ENCODE measurements at regions not wholly inside any gene's neighbourhood (a gene's known extent, or its start where the extent isn't known, plus 50 kb on each side); places are given as distances from the start of the nearest gene placed in this dataset.

DNA sequence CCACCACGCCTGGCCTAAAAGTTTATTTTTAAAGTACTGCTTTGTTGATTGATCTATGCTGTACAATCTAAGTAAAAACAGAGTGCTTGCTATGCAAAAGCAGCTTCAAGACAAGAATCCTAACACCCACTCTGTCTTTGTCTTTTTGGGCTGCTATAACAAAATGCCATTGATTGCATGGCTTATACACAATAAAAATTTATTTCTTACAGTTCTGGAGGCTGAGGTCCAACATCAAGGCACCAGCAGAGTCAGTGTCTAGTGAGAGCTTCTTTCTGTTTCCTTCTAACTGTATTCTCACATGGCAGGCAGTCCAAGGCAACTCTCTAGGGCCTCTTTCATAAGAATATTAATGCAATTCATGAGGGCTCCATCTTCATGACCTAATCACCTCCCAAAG lies 63.6 kb upstream of the GJA5 start:
- no peak overlapping the region for H3K4me2 ChIP-seq
- no peaks in the 10 kb centered on the region for H3K79me2 ChIP-seq (ENCODE audit: low read depth)
- H4K20me1 ChIP-seq (ENCODE audit: low read depth), result no peaks in the 10 kb centered on the region
- no peak overlapping the region for H3K4me3 ChIP-seq
- peaks cover 5% of the 10 kb centered on the region for H3K27me3 Mint-ChIP-seq (ENCODE audit: insufficient read depth, low read depth)
- no peak overlapping the region for H3K27ac Mint-ChIP-seq
- no peaks in the 10 kb centered on the region for H3K27me3 ChIP-seq
- H3K9me3 Mint-ChIP-seq, result peaks cover 3% of the 10 kb centered on the region
- TF ChIP-seq EZH2 (IDR thresholded peaks at IDR 0.05) (no peak), EZH2phosphoT487 (IDR thresholded peaks at IDR 0.05) (no peak)
- TF ChIP-seq, protein P1, sequence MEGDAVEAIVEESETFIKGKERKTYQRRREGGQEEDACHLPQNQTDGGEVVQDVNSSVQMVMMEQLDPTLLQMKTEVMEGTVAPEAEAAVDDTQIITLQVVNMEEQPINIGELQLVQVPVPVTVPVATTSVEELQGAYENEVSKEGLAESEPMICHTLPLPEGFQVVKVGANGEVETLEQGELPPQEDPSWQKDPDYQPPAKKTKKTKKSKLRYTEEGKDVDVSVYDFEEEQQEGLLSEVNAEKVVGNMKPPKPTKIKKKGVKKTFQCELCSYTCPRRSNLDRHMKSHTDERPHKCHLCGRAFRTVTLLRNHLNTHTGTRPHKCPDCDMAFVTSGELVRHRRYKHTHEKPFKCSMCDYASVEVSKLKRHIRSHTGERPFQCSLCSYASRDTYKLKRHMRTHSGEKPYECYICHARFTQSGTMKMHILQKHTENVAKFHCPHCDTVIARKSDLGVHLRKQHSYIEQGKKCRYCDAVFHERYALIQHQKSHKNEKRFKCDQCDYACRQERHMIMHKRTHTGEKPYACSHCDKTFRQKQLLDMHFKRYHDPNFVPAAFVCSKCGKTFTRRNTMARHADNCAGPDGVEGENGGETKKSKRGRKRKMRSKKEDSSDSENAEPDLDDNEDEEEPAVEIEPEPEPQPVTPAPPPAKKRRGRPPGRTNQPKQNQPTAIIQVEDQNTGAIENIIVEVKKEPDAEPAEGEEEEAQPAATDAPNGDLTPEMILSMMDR (IDR thresholded peaks at IDR 0.05), result no peak
- H3K27ac ChIP-seq, result no peak overlapping the region
- H3K36me3 ChIP-seq, result no peaks in the 10 kb centered on the region
- H3K9me3 ChIP-seq (ENCODE audit: low read depth), result no peaks in the 10 kb centered on the region
- no peaks in the 10 kb centered on the region for H3K4me1 Mint-ChIP-seq
- no peaks in the 10 kb centered on the region for H3K36me3 Mint-ChIP-seq
- no peak overlapping the region for H3K4me3 Mint-ChIP-seq
- no peak overlapping the region for H3K9ac ChIP-seq
- no peaks in the 10 kb centered on the region for H3F3A ChIP-seq (ENCODE audit: low read depth)
- no peak overlapping the region for H2AFZ ChIP-seq (replicated peaks)
- peaks cover 5% of the 10 kb centered on the region for H3K4me1 ChIP-seq
- no peak for DNase-seq (ENCODE audit: low spot score)

DNA sequence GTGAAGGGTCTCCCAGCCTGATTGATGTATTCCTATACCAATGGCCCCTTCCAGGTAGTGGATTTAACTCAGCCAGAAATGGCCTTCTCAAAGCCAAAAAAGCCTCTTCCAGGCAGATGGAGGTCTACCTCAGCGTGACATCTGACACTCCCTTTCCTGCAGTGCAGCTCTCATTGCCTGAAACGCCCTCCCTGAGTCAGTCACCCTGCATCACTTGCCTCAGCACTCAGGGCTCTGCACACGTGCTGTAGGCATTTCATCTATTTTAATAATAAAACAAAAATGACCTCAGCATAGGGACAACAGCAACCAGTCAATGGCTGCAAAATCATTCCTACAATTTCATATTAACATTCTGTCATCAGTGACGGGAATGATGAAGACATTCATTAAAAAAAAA lies 64.4 kb upstream of the GJA5 start:
- TF ChIP-seq EZH2phosphoT487 (IDR thresholded peaks at IDR 0.05) (no peak), EZH2 (IDR thresholded peaks at IDR 0.05) (no peak)
- TF ChIP-seq, protein P1 (IDR thresholded peaks at IDR 0.05), result no peak
- Histone ChIP-seq H3K9me3 (ENCODE audit: low read depth) (no peaks in the 10 kb centered on the region), H3F3A (ENCODE audit: low read depth) (no peaks in the 10 kb centered on the region), H3K9ac (no peak overlapping the region), H3K79me2 (ENCODE audit: low read depth) (no peaks in the 10 kb centered on the region), H3K27ac (no peak overlapping the region), H3K36me3 (no peaks in the 10 kb centered on the region), H3K4me2 (no peak overlapping the region), H2AFZ (replicated peaks) (no peak overlapping the region), H3K4me1 (peaks cover 5% of the 10 kb centered on the region), H3K27me3 (no peaks in the 10 kb centered on the region), H4K20me1 (ENCODE audit: low read depth) (no peaks in the 10 kb centered on the region), H3K4me3 (no peak overlapping the region)
- DNase-seq (ENCODE audit: low spot score), result no peak
- Mint-ChIP-seq H3K27me3 (ENCODE audit: insufficient read depth, low read depth) (peaks cover 5% of the 10 kb centered on the region), H3K36me3 (no peaks in the 10 kb centered on the region), H3K27ac (no peak overlapping the region), H3K4me1 (no peaks in the 10 kb centered on the region), H3K9me3 (peaks cover 5% of the 10 kb centered on the region), H3K4me3 (no peak overlapping the region)

DNA sequence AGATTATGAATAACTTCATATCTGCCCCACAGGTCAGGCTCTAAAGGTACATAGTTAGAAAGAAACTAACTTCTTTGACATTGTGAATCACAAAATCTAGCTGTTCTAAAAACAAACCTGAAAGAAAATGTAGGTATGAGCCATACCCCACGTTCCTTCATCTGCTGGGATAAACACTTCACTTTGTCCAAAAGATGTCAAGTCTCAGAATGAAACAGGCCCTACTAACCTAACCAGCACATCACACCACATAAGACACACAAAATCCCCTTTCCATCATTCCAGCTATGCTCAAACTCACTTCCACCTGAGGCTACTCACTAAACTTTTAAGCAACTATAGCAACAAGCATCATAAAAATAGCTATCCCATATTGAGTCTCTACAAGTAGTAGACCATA lies 65.2 kb upstream of the GJA5 start:
- Mint-ChIP-seq H3K36me3 (no peaks in the 10 kb centered on the region), H3K9me3 (peaks cover 9% of the 10 kb centered on the region), H3K27ac (no peak overlapping the region), H3K4me3 (no peak overlapping the region), H3K27me3 (ENCODE audit: insufficient read depth, low read depth) (peaks cover 5% of the 10 kb centered on the region), H3K4me1 (no peaks in the 10 kb centered on the region)
- H3F3A ChIP-seq (ENCODE audit: low read depth), result no peaks in the 10 kb centered on the region
- H3K27me3 ChIP-seq, result peaks cover 6% of the 10 kb centered on the region
- no peaks in the 10 kb centered on the region for H3K79me2 ChIP-seq (ENCODE audit: low read depth)
- no peaks in the 10 kb centered on the region for H3K36me3 ChIP-seq
- H3K4me2 ChIP-seq, result no peak overlapping the region
- no peaks in the 10 kb centered on the region for H4K20me1 ChIP-seq (ENCODE audit: low read depth)
- DNase-seq (ENCODE audit: low spot score), result no peak
- H2AFZ ChIP-seq (replicated peaks), result no peak overlapping the region
- no peaks in the 10 kb centered on the region for H3K9me3 ChIP-seq (ENCODE audit: low read depth)
- H3K9ac ChIP-seq, result no peak overlapping the region
- no peak overlapping the region for H3K4me3 ChIP-seq
- H3K27ac ChIP-seq, result no peak overlapping the region
- TF ChIP-seq EZH2 (IDR thresholded peaks at IDR 0.05) (no peak), EZH2phosphoT487 (IDR thresholded peaks at IDR 0.05) (no peak)
- TF ChIP-seq, protein P1 (IDR thresholded peaks at IDR 0.05), result no peak
- H3K4me1 ChIP-seq, result peaks cover 5% of the 10 kb centered on the region

All from neural progenitor cell (in vitro differentiated cells).